GM18858 (cell line): ENCODE measurements at regions not wholly inside any gene's neighbourhood (a gene's known extent, or its start where the extent isn't known, plus 50 kb on each side); places are given as distances from the start of the nearest gene placed in this dataset.

Experiments
- ATAC-seq: cut with Tn5 transposase; IDR thresholded peaks from one replicate; pipeline ENCODE4 v1.9.1; 2021; ENCODE audit not compliant: unreplicated experiment

GRCh38 chr10:2953495-2953894, 113.9 kb upstream of the PFKP start:
- ATAC-seq: no peak

- ATAC-seq: no peak
These were observed 116.0 kb upstream of the PFKP start for GRCh38 chr10:2951235-2951835.

- ATAC-seq: no peak
These were observed 116.8 kb upstream of the PFKP start for GRCh38 chr10:2950546-2950945.

GRCh38 chr10:2949948-2950354, 117.4 kb upstream of the PFKP start:
- peak; percentile 32 for ATAC-seq

GRCh38 chr10:2949221-2949947, 118.0 kb upstream of the PFKP start:
- ATAC-seq: no peak

GRCh38 chr10:2948127-2948854, 119.1 kb upstream of the PFKP start:
- ATAC-seq: peak; percentile 81

GRCh38 chr10:2944788-2945187, 122.6 kb upstream of the PFKP start:
- no peak for ATAC-seq

GRCh38 chr10:2943932-2944614, 123.3 kb upstream of the PFKP start:
- no peak for ATAC-seq

GRCh38 chr10:2942938-2943337, 124.4 kb upstream of the PFKP start:
- no peak for ATAC-seq

GRCh38 chr10:2938869-2939268, 128.5 kb upstream of the PFKP start:
- ATAC-seq: no peak

- no peak for ATAC-seq
These were observed 130.5 kb upstream of the PFKP start for GRCh38 chr10:2936816-2937215.

- ATAC-seq: no peak
These were observed 131.5 kb upstream of the PFKP start for GRCh38 chr10:2935647-2936386.

GRCh38 chr10:2933924-2934323, 133.4 kb upstream of the PFKP start:
- no peak for ATAC-seq

- ATAC-seq: no peak
These were observed 133.8 kb upstream of the PFKP start for GRCh38 chr10:2933519-2933918.

- ATAC-seq: no peak
These were observed 134.3 kb upstream of the PFKP start for GRCh38 chr10:2933071-2933470.

- no peak for ATAC-seq
These were observed 137.7 kb upstream of the PFKP start for GRCh38 chr10:2929480-2930258.

GRCh38 chr10:2927958-2928840, 139.1 kb upstream of the PFKP start:
- ATAC-seq: peak; percentile 85

GRCh38 chr10:2926918-2927660, 140.3 kb upstream of the PFKP start:
- no peak for ATAC-seq
